HFFc6 (cell line): ENCODE measurements at regions not wholly inside any gene's neighbourhood (a gene's known extent, or its start where the extent isn't known, plus 50 kb on each side); places are given as distances from the start of the nearest gene placed in this dataset.

ENCODE experiments used
- DNase-seq: peaks from one replicate; pipeline ENCODE4 v3.0.0-alpha.2; 2018
- H3K27ac Mint-ChIP-seq: 2 replicates; pipeline ENCODE4 v1.8.0; 2020; ENCODE audit warnings: mild to moderate bottlenecking, mixed read lengths
- H3K27me3 Mint-ChIP-seq: 2 replicates; pipeline ENCODE4 v1.8.0; 2021; ENCODE audit warnings: mild to moderate bottlenecking, moderate library complexity, mixed read lengths; ENCODE audit not compliant: insufficient read depth
- H3K36me3 Mint-ChIP-seq: 2 replicates; pipeline ENCODE4 v1.8.0; 2021; ENCODE audit warnings: low read depth, mixed read lengths
- H3K4me1 Mint-ChIP-seq: 2 replicates; pipeline ENCODE4 v1.8.0; 2020; ENCODE audit warnings: low read depth, mixed read lengths
- H3K4me3 Mint-ChIP-seq: 2 replicates; pipeline ENCODE4 v1.8.0; 2020; ENCODE audit warnings: mild to moderate bottlenecking, moderate library complexity, mixed read lengths
- H3K9me3 Mint-ChIP-seq: 2 replicates; pipeline ENCODE4 v1.8.0; 2020; ENCODE audit warnings: mild to moderate bottlenecking, mixed read lengths
- CTCF ChIP-seq: fragments of 200-600 bp; sonication (generic); IDR thresholded peaks from 2 replicates; pipeline ENCODE4 v1.5.0; 2021; ENCODE audit warnings: antibody characterized with exemption, mild to moderate bottlenecking

DNA sequence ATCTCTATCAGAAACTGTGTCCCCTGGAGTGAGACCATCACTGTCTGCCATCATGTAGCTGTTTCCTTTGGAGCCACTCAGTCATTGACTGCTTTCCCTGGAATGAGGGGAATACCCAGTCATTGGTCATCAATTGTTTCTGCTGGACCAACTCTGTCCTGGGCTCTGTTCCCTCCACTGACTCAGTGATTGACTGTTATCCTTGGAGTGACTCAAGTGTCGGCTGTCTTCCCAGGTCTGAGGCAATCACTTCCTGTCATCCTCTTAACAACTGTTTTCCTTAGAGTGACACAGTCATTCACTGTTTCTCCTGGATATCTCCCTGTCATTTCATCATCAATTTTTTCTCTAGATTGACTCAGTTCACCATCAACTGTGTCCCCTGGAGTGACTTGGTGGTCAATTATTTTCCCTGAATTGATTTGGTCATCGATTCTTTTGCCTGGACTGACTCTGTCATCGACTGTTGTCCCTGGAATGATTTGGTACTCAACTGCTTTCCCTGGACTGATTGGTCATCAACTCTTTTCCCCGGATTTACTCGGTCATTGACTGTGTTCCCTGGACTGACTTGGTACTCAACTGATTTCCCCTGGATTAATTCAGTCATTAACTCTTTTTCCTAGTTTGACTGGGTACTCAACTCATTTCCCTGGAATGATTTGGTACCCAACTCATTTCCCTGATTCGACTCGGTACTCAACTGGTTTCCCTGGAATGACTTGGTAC is 327.9 kb upstream of the VCX start:
- TF ChIP-seq CTCF: no peak
- no peaks in the 10 kb centered on the region for H3K36me3 Mint-ChIP-seq
- no peak overlapping the region for H3K4me3 Mint-ChIP-seq
- H3K27me3 Mint-ChIP-seq: no peaks in the 10 kb centered on the region
- no peak for DNase-seq
- peaks cover 8% of the 10 kb centered on the region; the same call in 1 of the 2 replicates for H3K4me1 Mint-ChIP-seq
- H3K9me3 Mint-ChIP-seq: peaks cover 11% of the 10 kb centered on the region
- H3K27ac Mint-ChIP-seq: no peak overlapping the region

GRCh38 chrX:7512845-7513244 is 330.1 kb upstream of the VCX start:
- Mint-ChIP-seq H3K36me3 (no peaks in the 10 kb centered on the region), H3K9me3 (peaks cover 11% of the 10 kb centered on the region)

DNA sequence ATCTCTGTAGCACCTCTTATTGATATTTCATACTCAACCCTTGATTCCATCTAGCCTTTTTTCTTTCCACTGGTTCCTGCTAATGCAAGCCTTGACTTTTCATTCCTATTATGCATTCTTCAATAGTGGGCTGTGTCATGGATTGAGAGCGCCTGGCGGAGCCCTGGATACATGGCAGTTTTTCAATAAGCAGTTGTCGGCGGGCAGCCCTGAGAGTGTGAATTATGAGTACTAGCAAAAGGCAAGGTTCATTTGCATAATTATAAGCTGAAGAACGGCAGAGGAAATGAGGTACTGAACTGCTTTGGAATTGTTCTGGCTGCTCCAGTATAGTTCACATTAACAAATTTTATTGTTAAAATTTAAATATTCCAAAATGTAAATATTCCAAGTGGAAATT is 339.7 kb upstream of the VCX start:
- Mint-ChIP-seq H3K27ac (no peak overlapping the region), H3K36me3 (no peaks in the 10 kb centered on the region), H3K9me3 (no peaks in the 10 kb centered on the region), H3K27me3 (no peaks in the 10 kb centered on the region; the same call in none of the 2 replicates), H3K4me3 (no peak overlapping the region), H3K4me1 (no peaks in the 10 kb centered on the region)
- no peak for DNase-seq
- no peak for TF ChIP-seq CTCF

More at GRCh38 chrX:7512845-7513244, 330.1 kb upstream of the VCX start:
- Mint-ChIP-seq H3K27me3 (no peaks in the 10 kb centered on the region), H3K27ac (no peak overlapping the region), H3K4me1 (peaks cover 8% of the 10 kb centered on the region; the same call in 1 of the 2 replicates), H3K4me3 (no peak overlapping the region)
- TF ChIP-seq CTCF: no peak
- no peak for DNase-seq

GRCh38 chrX:7500386-7500785 is 342.6 kb upstream of the VCX start:
- H3K27ac Mint-ChIP-seq: no peak overlapping the region
- H3K4me3 Mint-ChIP-seq: no peak overlapping the region
- H3K27me3 Mint-ChIP-seq: no peaks in the 10 kb centered on the region; the same call in none of the 2 replicates
- H3K9me3 Mint-ChIP-seq: no peaks in the 10 kb centered on the region
- no peak for TF ChIP-seq CTCF
- H3K4me1 Mint-ChIP-seq: no peaks in the 10 kb centered on the region
- no peaks in the 10 kb centered on the region for H3K36me3 Mint-ChIP-seq
- no peak for DNase-seq

DNA sequence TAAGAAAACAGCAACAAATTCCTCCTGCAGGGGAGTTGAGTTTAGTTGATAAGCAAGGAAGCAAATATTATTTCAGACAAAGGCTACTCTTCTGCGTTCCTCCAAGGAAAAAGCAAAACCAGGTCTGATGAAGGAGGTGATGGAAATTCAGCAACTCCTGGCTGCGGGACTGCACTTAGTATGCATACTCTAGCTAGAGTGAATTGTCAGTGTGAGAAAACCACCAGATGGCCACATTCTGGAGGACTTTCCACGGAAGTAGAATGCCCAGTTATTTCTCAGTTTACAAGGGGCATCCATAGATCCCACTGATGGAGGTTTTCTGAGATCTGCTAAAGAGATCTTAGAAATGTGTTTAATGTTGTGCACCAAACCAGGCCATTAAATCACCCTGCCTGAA is 338.6 kb upstream of the PUDP start:
- Mint-ChIP-seq H3K27ac (no peak overlapping the region), H3K4me3 (no peak overlapping the region), H3K27me3 (no peaks in the 10 kb centered on the region), H3K4me1 (no peaks in the 10 kb centered on the region), H3K9me3 (no peaks in the 10 kb centered on the region), H3K36me3 (no peaks in the 10 kb centered on the region)
- no peak for DNase-seq
- TF ChIP-seq CTCF: no peak
